Suprapubic skin (tissue), 4 donors: ENCODE measurements at regions not wholly inside any gene's neighbourhood (a gene's known extent, or its start where the extent isn't known, plus 50 kb on each side); places are given as distances from the start of the nearest gene placed in this dataset.

ENCODE experiments used
- CTCF ChIP-seq, 2 donors: fragments of 200-600 bp in 1 of 2; fragments of 450-650 bp in 1 of 2; sonication (generic) in 1 of 2; IDR thresholded peaks; one replicate each; pipeline ENCODE4 v1.5.1; 2016 to 2019; ENCODE audit warnings: antibody characterized with exemption in 2 of 2, mild to moderate bottlenecking in 1 of 2, moderate library complexity in 1 of 2
- POLR2A ChIP-seq, 2 donors: fragments of 450-650 bp; IDR thresholded peaks; one replicate each; pipeline ENCODE4 v1.6.1; 2017; ENCODE audit warnings: antibody characterized with exemption in 2 of 2, mild to moderate bottlenecking in 2 of 2, moderate library complexity in 2 of 2
- POLR2AphosphoS5 ChIP-seq, 3 donors: sonication (generic); formaldehyde crosslinking; IDR thresholded peaks; one replicate each; pipeline ENCODE4 v1.6.1; 2017; ENCODE audit warnings: antibody characterized with exemption in 3 of 3

DNA sequence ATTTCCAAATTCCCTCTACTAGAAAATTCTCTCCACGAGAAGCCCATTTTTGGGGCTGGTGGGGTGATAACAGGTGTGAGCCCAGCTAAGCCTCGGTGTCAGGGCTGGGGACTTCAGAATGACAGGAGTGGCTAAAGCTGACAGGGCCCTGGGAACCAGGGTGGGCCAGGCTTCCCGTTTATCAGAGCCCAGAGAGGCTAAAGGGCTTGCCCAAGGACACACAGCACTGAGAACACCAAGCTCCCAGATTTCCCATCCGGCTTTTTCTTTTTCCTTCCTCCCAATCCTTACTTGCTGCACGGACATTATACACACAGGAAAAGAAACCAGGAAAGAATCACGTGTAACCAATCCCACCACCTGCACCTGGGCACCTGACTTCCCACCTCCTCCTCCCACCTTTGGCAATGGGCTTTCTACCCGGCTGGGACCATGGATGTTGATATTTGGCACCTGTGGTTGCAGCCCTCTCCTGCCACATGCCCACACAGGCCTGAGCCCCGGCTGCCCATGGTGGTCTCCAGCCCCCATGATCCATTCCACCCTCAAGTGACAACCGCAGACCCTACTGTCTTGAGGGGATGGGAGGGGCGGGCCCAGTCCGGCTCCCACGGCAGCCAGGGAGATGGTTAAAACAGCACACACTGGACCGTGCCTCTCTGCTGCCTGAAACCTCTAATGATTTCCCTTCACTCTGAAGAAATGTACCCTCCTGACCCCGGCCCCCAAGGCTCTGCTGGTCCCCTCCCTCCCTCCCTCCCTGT lies 78.9 kb downstream of the ENGASE start:
- no peak for TF ChIP-seq CTCF (IDR thresholded peaks at IDR 0.05)
- no peak for TF ChIP-seq POLR2A (IDR thresholded peaks at IDR 0.05)
- TF ChIP-seq POLR2AphosphoS5 (IDR thresholded peaks at IDR 0.05): no peak
